ENCODE measurements at regions not wholly inside any gene's neighbourhood (a gene's known extent, or its start where the extent isn't known, plus 50 kb on each side); places are given as distances from the start of the nearest gene placed in this dataset.

DNA sequence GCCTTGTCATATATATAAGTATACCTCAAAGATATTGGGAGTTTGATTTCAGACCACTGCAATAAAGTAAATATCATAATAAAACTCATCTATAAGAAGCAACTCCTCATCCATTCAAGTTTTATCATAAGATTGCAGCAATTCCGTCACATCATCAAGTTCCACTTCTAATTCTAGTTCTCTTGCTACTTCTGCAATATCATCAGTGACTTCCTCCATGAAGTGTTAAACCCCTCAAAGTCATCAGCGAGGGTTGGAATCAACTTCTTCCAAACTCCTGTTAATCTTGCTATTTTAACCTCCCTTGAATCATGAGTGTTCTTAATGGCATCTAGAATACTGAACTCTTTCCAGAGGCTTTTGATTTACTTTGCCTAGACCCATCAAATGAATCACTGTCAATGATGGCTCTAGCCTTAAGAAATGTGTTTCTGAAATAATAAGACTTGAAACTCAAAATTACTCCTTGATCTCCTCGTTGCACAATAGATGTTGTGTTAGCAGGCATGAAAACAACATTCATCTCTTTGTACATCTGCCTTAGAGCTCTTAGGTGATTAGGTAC, 88.3 kb downstream of the RPE65 start:
- no peaks in the 10 kb centered on the region for H3K9me3 ChIP-seq (replicated peaks; ENCODE audit: control insufficient read depth, low read depth, low read length)
- no peak overlapping the region for H3K27ac ChIP-seq (ENCODE audit: low read length)
- H3K27me3 ChIP-seq (ENCODE audit: control insufficient read depth, insufficient read depth, low read length), result no peaks in the 10 kb centered on the region
- H3K36me3 ChIP-seq (ENCODE audit: control insufficient read depth, insufficient read depth, low read length), result no peaks in the 10 kb centered on the region
- peak; percentile 46 for DNase-seq
- WGBS (ENCODE audit: insufficient coverage), result 53% methylated on average over 2 of the region's 3 CpGs
- no peaks in the 10 kb centered on the region for H3K4me1 ChIP-seq (ENCODE audit: control insufficient read depth, insufficient read depth, low read length)
- no peak overlapping the region for H3K4me3 ChIP-seq (ENCODE audit: low read length)

- no peaks in the 10 kb centered on the region for H3K36me3 ChIP-seq (ENCODE audit: control insufficient read depth, insufficient read depth, low read length)
- no peak overlapping the region for H3K27ac ChIP-seq (ENCODE audit: low read length)
- no peaks in the 10 kb centered on the region for H3K27me3 ChIP-seq (ENCODE audit: control insufficient read depth, insufficient read depth, low read length)
- WGBS (ENCODE audit: insufficient coverage), result no CpG with 5 or more reads among the region's 2 CpGs
- no peaks in the 10 kb centered on the region for H3K9me3 ChIP-seq (replicated peaks; ENCODE audit: control insufficient read depth, low read depth, low read length)
- H3K4me3 ChIP-seq (ENCODE audit: low read length), result no peak overlapping the region
- no peak for DNase-seq
- H3K4me1 ChIP-seq (ENCODE audit: control insufficient read depth, insufficient read depth, low read length), result no peaks in the 10 kb centered on the region
Measured at GRCh38 chr1:68359045-68359444, 90.7 kb downstream of the RPE65 start.

- DNase-seq, result no peak
- no peaks in the 10 kb centered on the region for H3K4me1 ChIP-seq (ENCODE audit: control insufficient read depth, insufficient read depth, low read length)
- no peak overlapping the region for H3K4me3 ChIP-seq (ENCODE audit: low read length)
- no peaks in the 10 kb centered on the region for H3K36me3 ChIP-seq (ENCODE audit: control insufficient read depth, insufficient read depth, low read length)
- 42% methylated on average over 3 of the region's 4 CpGs for WGBS (ENCODE audit: insufficient coverage)
- H3K27ac ChIP-seq (ENCODE audit: low read length), result no peak overlapping the region
- H3K27me3 ChIP-seq (ENCODE audit: control insufficient read depth, insufficient read depth, low read length), result no peaks in the 10 kb centered on the region
- no peaks in the 10 kb centered on the region for H3K9me3 ChIP-seq (replicated peaks; ENCODE audit: control insufficient read depth, low read depth, low read length)
Measured at GRCh38 chr1:68358439-68358838, 91.3 kb downstream of the RPE65 start.

GRCh38 chr1:68355614-68356013, 94.1 kb downstream of the RPE65 start:
- Histone ChIP-seq H3K4me3 (ENCODE audit: low read length) (no peak overlapping the region), H3K4me1 (ENCODE audit: control insufficient read depth, insufficient read depth, low read length) (no peaks in the 10 kb centered on the region), H3K27ac (ENCODE audit: low read length) (no peak overlapping the region), H3K36me3 (ENCODE audit: control insufficient read depth, insufficient read depth, low read length) (no peaks in the 10 kb centered on the region), H3K9me3 (replicated peaks; ENCODE audit: control insufficient read depth, low read depth, low read length) (no peaks in the 10 kb centered on the region), H3K27me3 (ENCODE audit: control insufficient read depth, insufficient read depth, low read length) (no peaks in the 10 kb centered on the region)
- no CpG with 5 or more reads among the region's 3 CpGs for WGBS (ENCODE audit: insufficient coverage)
- no peak for DNase-seq

- no peaks in the 10 kb centered on the region for H3K4me1 ChIP-seq (ENCODE audit: control insufficient read depth, insufficient read depth, low read length)
- no CpG with 5 or more reads among the region's 2 CpGs for WGBS (ENCODE audit: insufficient coverage)
- H3K27me3 ChIP-seq (ENCODE audit: control insufficient read depth, insufficient read depth, low read length), result no peaks in the 10 kb centered on the region
Measured at GRCh38 chr1:68352202-68352601, 97.6 kb downstream of the RPE65 start.

GRCh38 chr1:68347415-68347814, 102.3 kb downstream of the RPE65 start:
- peaks cover 2% of the 10 kb centered on the region for H3K4me1 ChIP-seq (ENCODE audit: control insufficient read depth, insufficient read depth, low read length)
- H3K27ac ChIP-seq (ENCODE audit: low read length), result no peak overlapping the region
- no peaks in the 10 kb centered on the region for H3K36me3 ChIP-seq (ENCODE audit: control insufficient read depth, insufficient read depth, low read length)
- H3K9me3 ChIP-seq (replicated peaks; ENCODE audit: control insufficient read depth, low read depth, low read length), result no peaks in the 10 kb centered on the region
- no peak overlapping the region for H3K4me3 ChIP-seq (ENCODE audit: low read length)
- DNase-seq, result peak; percentile 77
- WGBS (ENCODE audit: insufficient coverage), result no CpG with 5 or more reads among the region's 2 CpGs
- no peaks in the 10 kb centered on the region for H3K27me3 ChIP-seq (ENCODE audit: control insufficient read depth, insufficient read depth, low read length)

More at GRCh38 chr1:68352202-68352601, 97.6 kb downstream of the RPE65 start:
- Histone ChIP-seq H3K9me3 (replicated peaks; ENCODE audit: control insufficient read depth, low read depth, low read length) (no peaks in the 10 kb centered on the region), H3K27ac (ENCODE audit: low read length) (no peak overlapping the region), H3K36me3 (ENCODE audit: control insufficient read depth, insufficient read depth, low read length) (no peaks in the 10 kb centered on the region), H3K4me3 (ENCODE audit: low read length) (no peak overlapping the region)
- DNase-seq, result no peak

GRCh38 chr1:68346188-68346808, 103.5 kb downstream of the RPE65 start:
- Histone ChIP-seq H3K27me3 (ENCODE audit: control insufficient read depth, insufficient read depth, low read length) (no peaks in the 10 kb centered on the region), H3K4me3 (ENCODE audit: low read length) (no peak overlapping the region), H3K9me3 (replicated peaks; ENCODE audit: control insufficient read depth, low read depth, low read length) (no peaks in the 10 kb centered on the region), H3K27ac (ENCODE audit: low read length) (no peak overlapping the region), H3K4me1 (ENCODE audit: control insufficient read depth, insufficient read depth, low read length) (peaks cover 2% of the 10 kb centered on the region), H3K36me3 (ENCODE audit: control insufficient read depth, insufficient read depth, low read length) (no peaks in the 10 kb centered on the region)
- DNase-seq, result peak; percentile 45
- no CpG with 5 or more reads among the region's 3 CpGs for WGBS (ENCODE audit: insufficient coverage)

DNA sequence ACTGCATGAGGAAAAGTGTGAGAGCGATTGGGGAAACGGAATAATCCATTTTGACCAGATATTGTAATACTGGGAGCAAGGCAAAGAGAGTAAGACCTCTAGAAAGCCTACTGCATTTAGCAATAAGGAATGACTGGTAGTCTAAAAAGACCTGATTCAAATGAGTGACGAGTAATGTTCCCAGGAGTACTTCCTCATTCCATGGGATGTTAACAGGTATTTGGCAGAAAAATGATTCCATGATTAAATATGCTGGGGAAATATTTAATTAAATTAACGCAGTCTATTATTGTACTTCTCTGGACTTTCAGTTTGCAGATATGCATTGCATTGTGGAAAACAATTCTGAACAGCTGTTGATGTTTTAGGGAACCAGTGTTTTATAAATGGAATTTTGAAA, 105.5 kb downstream of the RPE65 start:
- 93% methylated on average over 2 of the region's 4 CpGs for WGBS (ENCODE audit: insufficient coverage)
- no peak overlapping the region for H3K4me3 ChIP-seq (ENCODE audit: low read length)
- no peak overlapping the region for H3K27ac ChIP-seq (ENCODE audit: low read length)
- H3K9me3 ChIP-seq (replicated peaks; ENCODE audit: control insufficient read depth, low read depth, low read length), result no peaks in the 10 kb centered on the region
- H3K36me3 ChIP-seq (ENCODE audit: control insufficient read depth, insufficient read depth, low read length), result no peaks in the 10 kb centered on the region
- DNase-seq, result peak; percentile 15
- no peaks in the 10 kb centered on the region for H3K27me3 ChIP-seq (ENCODE audit: control insufficient read depth, insufficient read depth, low read length)
- H3K4me1 ChIP-seq (ENCODE audit: control insufficient read depth, insufficient read depth, low read length), result peaks cover 2% of the 10 kb centered on the region

DNA sequence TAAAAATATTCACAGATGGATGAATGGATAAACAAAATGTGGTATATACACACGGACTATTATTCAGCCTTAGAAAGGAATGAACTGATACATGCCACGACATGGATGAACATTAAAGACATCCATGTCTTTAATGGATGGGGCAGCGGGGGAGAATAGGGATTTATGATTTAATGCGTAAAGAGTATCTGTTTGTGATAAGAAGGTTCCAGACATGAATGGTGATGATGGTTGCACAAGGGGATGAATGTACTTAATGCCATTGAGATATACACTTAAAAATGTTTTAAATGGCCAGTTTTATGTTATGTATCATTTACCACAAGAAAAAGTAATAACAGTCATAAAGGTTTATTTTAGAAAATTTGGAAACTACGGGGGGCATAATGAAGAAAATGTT, 108.6 kb upstream of the WLS start:
- Histone ChIP-seq H3K27ac (ENCODE audit: low read length) (no peak overlapping the region), H3K27me3 (ENCODE audit: control insufficient read depth, insufficient read depth, low read length) (no peaks in the 10 kb centered on the region), H3K9me3 (replicated peaks; ENCODE audit: control insufficient read depth, low read depth, low read length) (no peaks in the 10 kb centered on the region), H3K36me3 (ENCODE audit: control insufficient read depth, insufficient read depth, low read length) (no peaks in the 10 kb centered on the region), H3K4me1 (ENCODE audit: control insufficient read depth, insufficient read depth, low read length) (peaks cover 2% of the 10 kb centered on the region), H3K4me3 (ENCODE audit: low read length) (no peak overlapping the region)
- WGBS (ENCODE audit: insufficient coverage), result 80% methylated on average over 1 of the region's 5 CpGs
- DNase-seq, result no peak

GRCh38 chr1:68339505-68339904, 107.2 kb upstream of the WLS start:
- H3K4me1 ChIP-seq (ENCODE audit: control insufficient read depth, insufficient read depth, low read length), result peaks cover 2% of the 10 kb centered on the region
- H3K27me3 ChIP-seq (ENCODE audit: control insufficient read depth, insufficient read depth, low read length), result no peaks in the 10 kb centered on the region
- no peak overlapping the region for H3K27ac ChIP-seq (ENCODE audit: low read length)
- DNase-seq, result no peak
- H3K4me3 ChIP-seq (ENCODE audit: low read length), result no peak overlapping the region
- H3K9me3 ChIP-seq (replicated peaks; ENCODE audit: control insufficient read depth, low read depth, low read length), result no peaks in the 10 kb centered on the region
- no peaks in the 10 kb centered on the region for H3K36me3 ChIP-seq (ENCODE audit: control insufficient read depth, insufficient read depth, low read length)

- Histone ChIP-seq H3K9me3 (replicated peaks; ENCODE audit: control insufficient read depth, low read depth, low read length) (no peaks in the 10 kb centered on the region), H3K27ac (ENCODE audit: low read length) (no peak overlapping the region), H3K27me3 (ENCODE audit: control insufficient read depth, insufficient read depth, low read length) (no peaks in the 10 kb centered on the region), H3K4me1 (ENCODE audit: control insufficient read depth, insufficient read depth, low read length) (peaks cover 2% of the 10 kb centered on the region), H3K4me3 (ENCODE audit: low read length) (no peak overlapping the region), H3K36me3 (ENCODE audit: control insufficient read depth, insufficient read depth, low read length) (no peaks in the 10 kb centered on the region)
- WGBS (ENCODE audit: insufficient coverage), result no CpG with 5 or more reads among the region's 1 CpG
- no peak for DNase-seq
Measured at GRCh38 chr1:68338081-68338480, 105.8 kb upstream of the WLS start.
